ENCODE measurements at regions not wholly inside any gene's neighbourhood (a gene's known extent, or its start where the extent isn't known, plus 50 kb on each side); places are given as distances from the start of the nearest gene placed in this dataset.

- Histone ChIP-seq H3K4me1 (ENCODE audit: control insufficient read depth in 1 of 2, low read depth in 2 of 2) (no peaks in the 10 kb centered on the region), H3K4me3 (no peak overlapping the region), H3K9me3 (no peaks in the 10 kb centered on the region), H3K36me3 (no peaks in the 10 kb centered on the region), H3K27me3 (replicated peaks; ENCODE audit: insufficient read depth) (no peaks in the 10 kb centered on the region), H3K27ac (no peak overlapping the region)
- DNase-seq (ENCODE audit: low spot score): no peak
- ATAC-seq (ENCODE audit: insufficient number of reproducible peaks, low FRiP score, low read depth): no peak
- TF ChIP-seq CTCF (IDR thresholded peaks at IDR 0.05): no peak
Observed at GRCh38 chr9:107227774-107228173, 55.3 kb upstream of the RAD23B start.

GRCh38 chr9:107228496-107229039 lies 54.5 kb upstream of the RAD23B start:
- H3K4me3 ChIP-seq: no peak overlapping the region
- ATAC-seq (ENCODE audit: insufficient number of reproducible peaks, low FRiP score, low read depth) (no peak), DNase-seq (ENCODE audit: low spot score) (no peak)
- H3K27me3 ChIP-seq (replicated peaks; ENCODE audit: insufficient read depth): no peaks in the 10 kb centered on the region
- no peaks in the 10 kb centered on the region for H3K36me3 ChIP-seq
- no peaks in the 10 kb centered on the region for H3K4me1 ChIP-seq (ENCODE audit: control insufficient read depth in 1 of 2, low read depth in 2 of 2)
- H3K27ac ChIP-seq: no peak overlapping the region
- no peaks in the 10 kb centered on the region for H3K9me3 ChIP-seq
- no peak for TF ChIP-seq CTCF (IDR thresholded peaks at IDR 0.05)

- Histone ChIP-seq H3K27ac (no peak overlapping the region), H3K4me3 (no peak overlapping the region), H3K36me3 (no peaks in the 10 kb centered on the region), H3K9me3 (no peaks in the 10 kb centered on the region), H3K4me1 (ENCODE audit: control insufficient read depth in 1 of 2, low read depth in 2 of 2) (no peaks in the 10 kb centered on the region), H3K27me3 (replicated peaks; ENCODE audit: insufficient read depth) (no peaks in the 10 kb centered on the region)
- TF ChIP-seq CTCF (IDR thresholded peaks at IDR 0.05): no peak
- no peak for DNase-seq (ENCODE audit: low spot score)
- no peak for ATAC-seq (ENCODE audit: insufficient number of reproducible peaks, low FRiP score, low read depth)
Observed at GRCh38 chr9:107229241-107229741, 53.8 kb upstream of the RAD23B start.

Data from thoracic aorta (tissue), 2 donors.